ENCODE measurements at regions not wholly inside any gene's neighbourhood (a gene's known extent, or its start where the extent isn't known, plus 50 kb on each side); places are given as distances from the start of the nearest gene placed in this dataset.
"Not testable (repeated sequence)": the region's sequence is repeated elsewhere in the genome, so short reads cannot be mapped to it uniquely, and the experiment has no call there.

DNA sequence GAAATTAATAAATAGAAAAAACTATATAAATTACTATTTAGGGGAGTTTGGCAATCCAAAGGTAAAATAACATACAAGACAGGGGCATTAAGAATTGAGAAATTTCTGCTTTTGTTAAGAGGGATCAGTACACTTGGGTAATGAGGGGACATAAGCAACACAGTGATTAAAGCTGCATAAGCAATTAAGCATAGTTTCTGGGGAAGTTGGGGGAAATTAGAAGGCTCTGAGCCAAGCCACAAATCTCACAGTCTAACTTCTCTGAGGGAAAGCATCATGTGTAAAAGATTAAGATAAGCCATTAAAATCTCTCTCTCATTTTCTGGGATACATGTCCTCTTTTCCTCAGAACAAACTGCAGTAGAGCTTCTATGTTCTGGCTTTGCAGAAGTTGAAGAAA is 533.9 kb upstream of the LRFN5 start:
- no peak for DNase-seq (ENCODE audit: low read depth in 2 of 2)

DNA sequence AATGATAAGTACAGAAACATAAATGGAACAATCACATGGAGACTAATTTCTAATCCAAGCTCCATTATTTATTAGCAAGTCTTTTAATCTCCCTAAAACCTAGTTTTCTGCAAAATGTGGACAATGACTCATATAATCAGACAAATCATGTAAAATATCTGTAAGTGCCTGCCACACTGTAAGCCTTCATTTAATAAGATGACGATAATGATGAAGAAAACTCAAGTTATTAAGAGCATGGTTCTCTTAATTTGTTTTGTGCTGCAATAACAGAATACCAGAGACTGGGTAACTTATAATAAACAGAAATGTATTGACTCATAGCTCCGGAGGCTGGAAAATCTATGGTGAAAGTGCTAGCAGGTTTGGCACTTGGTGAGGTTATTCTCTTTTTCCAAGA is 535.3 kb upstream of the LRFN5 start:
- no peak for DNase-seq (ENCODE audit: low read depth in 2 of 2)

DNA sequence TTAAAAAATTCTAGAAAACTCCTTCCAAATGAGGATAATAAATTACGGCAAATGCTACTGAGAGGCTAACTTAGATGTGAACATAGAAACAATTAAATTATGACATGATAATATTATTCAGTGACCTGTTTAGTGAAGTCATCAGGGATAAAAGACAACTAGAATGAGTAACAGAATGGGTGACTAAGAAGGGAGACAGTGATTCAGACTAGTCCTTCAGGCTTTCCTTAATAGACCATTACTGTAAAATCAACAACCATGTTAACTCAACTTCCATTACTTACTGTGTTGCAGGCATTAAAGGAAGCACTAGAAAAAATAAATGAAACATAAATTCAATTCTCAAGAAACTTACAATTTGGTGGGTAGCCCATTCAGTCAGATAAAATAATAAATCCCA is 543.9 kb upstream of the LRFN5 start:
- no peak for DNase-seq (ENCODE audit: low read depth in 2 of 2)

DNA sequence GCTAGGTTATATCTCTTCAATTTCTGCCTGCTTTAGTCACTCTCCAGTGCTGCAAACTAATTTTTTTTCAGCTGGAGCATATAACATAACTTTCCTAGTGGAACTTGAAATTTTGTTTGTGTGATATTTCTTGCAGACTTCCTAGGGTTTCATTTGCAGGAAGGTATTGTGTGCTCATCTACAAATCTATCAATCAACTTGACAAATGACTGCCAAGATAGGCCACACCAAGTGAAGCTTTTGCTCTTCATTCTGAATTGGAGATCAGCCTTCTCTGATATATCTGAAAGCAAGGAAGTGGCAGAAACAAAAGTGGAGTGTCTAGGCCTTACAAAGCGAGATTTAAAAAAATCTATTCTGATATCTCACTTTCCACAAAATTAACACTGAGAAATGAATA is 551.1 kb upstream of the LRFN5 start:
- no peak for DNase-seq (ENCODE audit: low read depth in 2 of 2)

DNA sequence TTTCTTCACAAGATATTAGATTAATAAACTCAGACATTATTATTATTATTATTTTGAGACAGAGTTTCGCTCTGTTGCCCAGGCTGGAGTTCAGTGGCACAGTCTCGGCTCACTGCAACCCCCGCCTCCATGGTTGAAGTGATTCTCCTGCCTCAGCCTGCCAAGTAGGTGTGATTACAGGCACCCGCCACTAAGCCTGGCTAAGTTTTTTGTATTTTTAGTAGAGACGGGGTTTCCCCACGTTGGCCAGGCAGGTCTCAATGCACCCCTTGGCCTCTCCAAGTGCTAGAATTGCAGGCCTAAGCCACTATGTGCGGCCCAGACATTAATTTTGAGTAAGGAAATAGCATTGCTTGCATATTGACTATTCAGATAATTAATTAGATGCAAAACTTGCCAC is 554.9 kb upstream of the LRFN5 start:
- no peak for DNase-seq (ENCODE audit: low read depth in 2 of 2)

DNA sequence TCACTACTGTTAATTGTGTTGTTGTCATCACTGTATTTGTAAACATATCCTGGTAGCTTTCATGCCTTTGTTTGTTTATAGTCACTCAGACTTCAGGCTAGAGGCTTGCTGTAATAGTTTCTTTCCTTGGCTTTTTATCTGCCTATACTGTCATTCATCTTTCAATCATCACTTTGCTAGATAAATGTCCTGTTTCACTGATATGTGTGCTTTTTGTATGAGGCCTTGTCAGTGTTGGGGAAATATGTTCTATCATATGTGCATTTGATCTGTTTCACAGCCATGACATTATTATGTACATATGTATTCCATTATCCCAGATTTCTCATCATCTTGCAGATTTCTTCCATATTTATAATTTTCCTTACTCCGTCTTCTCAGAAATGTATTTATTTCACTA is 558.9 kb upstream of the LRFN5 start:
- no peak for DNase-seq (ENCODE audit: low read depth in 2 of 2)

DNA sequence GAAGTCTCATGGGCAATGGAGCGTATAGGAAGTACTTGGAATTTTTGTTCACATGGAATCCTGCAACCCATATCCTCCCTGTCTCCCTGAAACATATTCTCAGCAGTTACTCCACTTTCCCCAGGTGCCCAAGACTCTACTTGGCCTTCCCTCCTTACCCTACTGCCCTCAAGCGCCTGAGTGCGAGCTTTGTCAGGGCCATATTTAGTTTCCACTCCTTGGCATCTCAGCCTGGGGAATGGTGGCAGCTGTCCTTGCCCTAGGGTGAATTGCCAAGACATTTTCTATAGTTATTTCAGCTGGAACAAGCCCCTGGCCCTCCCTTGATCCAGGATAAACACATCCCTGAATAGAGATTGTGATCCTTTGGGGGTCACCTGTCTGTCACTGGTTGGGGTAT is 569.3 kb upstream of the LRFN5 start:
- no peak for DNase-seq (ENCODE audit: low read depth in 2 of 2)

DNA sequence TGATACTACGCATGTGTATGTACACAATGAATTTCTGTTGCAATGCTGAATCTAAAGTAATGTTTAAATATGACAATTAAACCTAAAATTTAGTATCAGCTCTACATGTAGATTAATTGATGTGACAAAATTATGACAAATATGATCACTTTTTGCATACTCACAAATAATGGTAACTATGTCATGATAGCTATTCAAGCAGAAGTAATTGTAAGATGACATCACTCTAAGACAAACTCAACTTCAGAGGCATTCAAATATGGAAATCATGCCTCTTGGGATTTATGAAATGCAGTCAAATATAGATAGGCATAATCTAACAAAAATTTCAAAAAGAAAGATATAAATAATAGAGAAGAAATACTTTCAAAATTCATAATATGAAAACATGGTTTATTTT is 571.7 kb upstream of the LRFN5 start:
- no peak for DNase-seq (ENCODE audit: low read depth in 2 of 2)

DNA sequence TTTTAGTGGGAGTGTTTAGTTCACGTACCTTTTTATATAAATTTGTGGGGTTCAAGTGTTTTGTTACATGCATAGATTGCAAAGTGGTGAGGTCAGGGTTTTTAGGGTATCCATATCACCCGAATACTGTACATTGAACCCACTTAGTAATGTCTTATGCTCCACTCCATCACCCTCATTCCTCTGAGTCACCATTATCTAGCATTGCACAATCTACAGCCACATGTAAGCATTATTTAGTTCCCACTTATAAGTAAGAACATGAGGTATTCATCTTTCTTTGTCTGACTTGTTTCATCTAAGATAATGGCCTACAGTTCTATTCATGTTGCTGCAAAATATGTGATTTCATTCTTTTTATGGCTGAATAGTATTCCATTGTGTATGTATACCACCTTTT is 583.7 kb upstream of the LRFN5 start:
- DNase-seq (ENCODE audit: low read depth in 2 of 2), result no peak

DNA sequence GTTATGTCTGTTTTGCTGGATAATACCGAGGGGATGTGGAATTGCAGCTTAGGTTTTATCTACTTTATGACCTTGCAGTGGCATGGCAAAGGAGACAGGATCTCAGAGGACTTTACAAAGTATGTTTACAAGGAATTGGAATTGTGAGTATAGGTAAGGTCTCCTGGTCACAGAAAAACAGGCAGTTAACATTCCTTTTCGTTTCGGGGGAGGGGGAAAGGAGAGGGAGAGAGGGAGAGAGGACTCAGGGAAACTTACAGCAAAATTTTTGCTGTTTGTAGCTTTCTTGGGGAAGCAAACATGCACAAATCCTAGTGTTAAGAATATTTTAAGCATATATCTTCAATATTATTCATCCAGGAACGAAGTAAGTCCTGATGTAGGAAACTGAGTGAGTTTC is 590.5 kb upstream of the LRFN5 start:
- DNase-seq (ENCODE audit: low read depth in 2 of 2), result no peak

DNA sequence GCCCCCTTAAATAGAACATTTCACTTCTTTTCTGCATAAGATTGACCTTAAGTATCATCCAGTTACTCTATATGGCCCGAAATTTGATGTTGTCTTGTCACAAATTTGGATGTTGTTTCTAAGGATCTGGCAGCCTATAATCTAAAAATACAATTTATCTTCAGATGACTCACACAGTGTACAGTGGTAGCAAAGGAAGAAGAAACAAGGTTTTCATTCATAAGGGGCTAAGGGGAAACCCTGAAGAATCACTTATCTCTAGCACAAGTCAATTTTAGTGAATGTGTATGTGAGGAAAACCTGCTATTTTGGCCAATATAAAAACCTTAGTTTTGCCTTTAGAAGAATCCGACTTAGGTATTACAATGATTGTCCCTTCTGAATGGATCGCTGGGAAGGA is 606.3 kb upstream of the LRFN5 start:
- no peak for DNase-seq (ENCODE audit: low read depth in 2 of 2)

DNA sequence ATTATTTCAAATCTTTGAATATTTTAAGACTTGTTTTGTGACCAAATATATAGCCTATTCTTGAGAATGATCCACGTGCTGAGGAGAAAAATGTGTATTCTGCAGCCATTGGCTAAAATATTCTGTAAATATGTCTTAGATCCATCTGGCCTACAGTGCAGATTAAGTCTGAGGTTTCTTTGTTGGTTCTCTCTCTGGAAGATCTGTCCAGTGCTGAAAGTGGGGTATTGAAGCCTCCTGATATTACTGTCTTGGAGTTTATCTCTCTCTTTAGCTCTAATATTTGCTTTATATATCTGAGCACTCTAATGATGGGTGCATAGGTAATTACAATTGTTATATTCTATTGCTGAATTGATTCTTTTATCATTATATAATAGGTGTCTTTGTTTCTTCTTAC is 617.4 kb upstream of the LRFN5 start:
- no peak for DNase-seq (ENCODE audit: low read depth in 2 of 2)

DNA sequence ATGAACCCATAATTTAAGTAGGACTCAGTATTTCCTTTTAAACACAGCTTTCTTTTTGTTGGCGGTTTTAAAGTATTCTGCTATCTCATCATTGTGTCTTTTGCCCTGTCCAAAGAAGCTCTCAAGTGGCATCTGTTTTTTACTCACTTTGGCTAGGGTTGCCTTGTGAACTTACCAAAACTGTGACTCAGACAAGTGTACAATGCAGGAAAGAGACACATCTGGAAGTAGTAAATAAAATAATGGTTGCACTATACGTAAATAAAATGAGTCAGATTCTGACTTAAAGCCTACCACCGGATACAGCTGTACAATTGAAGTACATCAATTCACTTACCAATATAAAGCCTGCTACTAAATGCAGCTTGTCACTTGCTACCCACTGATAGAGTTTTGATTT is 619.2 kb upstream of the LRFN5 start:
- DNase-seq (ENCODE audit: low read depth in 2 of 2), result no peak

DNA sequence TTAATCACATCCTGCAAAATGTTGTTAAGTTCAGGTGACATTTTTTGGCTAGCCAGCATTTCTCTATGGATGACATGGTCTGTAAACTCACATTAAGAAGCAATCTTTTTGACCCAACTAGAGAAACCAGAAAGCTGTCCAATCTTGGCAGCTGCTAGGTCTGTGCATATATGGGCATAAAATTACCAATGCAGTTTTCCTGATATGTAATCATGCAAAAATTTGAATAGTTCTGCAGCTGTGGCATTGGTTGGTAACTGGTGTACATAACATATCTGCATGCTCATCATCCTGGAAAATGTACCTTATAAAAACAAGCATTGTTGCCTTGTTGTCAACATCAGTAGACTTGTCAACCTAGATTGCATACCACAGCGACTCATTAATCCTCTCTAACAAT is 620.0 kb upstream of the LRFN5 start:
- no peak for DNase-seq (ENCODE audit: low read depth in 2 of 2)

DNA sequence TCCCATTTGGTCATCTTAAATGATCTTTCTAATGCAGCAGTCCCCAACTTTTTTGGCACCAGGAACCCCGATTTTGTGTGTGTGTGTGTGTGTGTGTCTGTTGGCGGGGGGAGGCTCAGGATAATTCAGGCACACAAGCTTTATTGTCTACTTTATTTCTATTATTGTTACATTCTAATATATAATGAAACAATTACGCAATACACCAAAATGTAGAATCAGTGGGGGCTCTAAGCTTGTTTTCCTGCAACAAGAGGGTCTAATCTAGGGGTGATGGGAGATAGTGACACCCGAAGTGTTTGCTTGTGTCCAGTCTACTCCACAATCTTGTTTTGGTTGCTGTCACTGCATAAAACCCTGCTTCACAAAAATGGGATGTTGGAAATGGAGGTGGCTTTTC is 621.1 kb upstream of the LRFN5 start:
- DNase-seq (ENCODE audit: low read depth in 2 of 2), result no peak

DNA sequence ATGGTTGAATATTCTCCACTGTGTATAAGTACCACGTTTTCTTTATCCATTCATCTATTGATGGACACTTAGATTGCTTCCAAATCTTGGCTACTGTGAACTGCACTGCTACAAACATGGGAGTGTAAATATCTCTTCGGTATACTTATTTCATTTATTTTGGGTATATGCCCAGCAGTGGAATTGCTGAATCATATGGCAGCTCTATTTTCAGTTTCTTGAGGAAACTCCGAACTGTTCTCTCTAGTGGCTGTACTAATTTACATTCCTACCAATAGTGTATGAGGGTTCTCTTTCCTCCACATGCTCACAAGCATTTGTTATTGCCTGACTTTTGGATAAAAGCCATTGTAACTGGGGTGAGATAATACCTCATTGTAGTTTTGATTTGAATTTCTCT is 623.1 kb upstream of the LRFN5 start:
- DNase-seq (ENCODE audit: low read depth in 2 of 2), result no peak

DNA sequence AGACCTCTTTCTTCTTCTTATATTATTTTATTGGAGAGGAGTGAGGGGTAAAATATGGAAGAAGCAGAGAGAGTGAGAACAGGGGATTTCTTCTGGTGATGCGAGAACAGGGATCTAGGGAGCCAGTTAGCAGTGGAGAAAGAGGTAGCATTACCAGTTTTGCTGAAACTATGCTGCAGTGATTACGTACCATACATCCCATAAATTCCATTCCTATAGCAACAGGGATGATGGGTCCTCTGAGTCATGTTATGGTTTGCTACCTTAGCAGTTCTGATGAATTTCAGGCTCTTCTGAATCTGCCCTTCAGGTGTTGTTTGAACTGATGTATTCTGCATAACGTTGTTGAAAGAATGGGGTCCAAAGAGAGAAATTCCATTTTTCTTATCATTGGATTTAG is 625.4 kb upstream of the LRFN5 start:
- no peak for DNase-seq (ENCODE audit: low read depth in 2 of 2)

DNA sequence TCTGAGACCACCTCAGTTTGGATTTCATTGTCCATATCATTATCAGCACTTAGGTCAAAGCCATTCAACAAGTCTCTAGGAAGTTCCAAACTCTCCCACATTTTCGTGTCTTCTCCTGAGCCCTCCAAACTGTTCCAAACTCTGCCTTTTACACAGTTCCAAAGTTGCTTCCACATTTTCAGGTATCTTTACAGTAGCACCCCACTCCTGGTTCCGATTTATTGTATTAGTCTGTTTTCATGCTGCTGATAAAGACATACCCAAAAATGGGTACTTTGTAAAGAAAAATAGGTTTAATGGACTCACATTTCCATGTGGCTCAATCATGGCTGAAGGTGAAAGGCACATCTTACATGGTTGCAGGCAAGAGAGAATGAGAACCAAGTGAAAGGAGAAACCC is 646.4 kb upstream of the LRFN5 start:
- not testable (repeated sequence) for DNase-seq (ENCODE audit: low read depth in 2 of 2)

DNA sequence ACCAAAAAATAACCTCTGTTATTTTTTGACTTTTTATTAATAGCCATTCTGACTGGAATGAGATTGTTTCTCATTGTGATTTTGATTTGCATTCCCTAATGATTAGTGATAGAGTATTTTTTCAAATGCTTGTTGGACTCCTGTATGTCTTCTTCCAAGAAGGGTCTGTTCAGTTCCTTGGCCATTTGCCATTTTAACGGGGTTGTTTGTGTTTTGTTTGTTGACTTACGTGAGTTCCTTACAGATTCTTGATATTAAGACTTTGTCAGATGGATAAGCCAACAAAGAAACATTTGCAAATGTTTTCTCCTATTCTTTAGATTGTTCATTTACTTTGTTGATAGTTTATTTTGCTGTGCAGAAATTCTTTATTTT is 651.6 kb upstream of the LRFN5 start:
- no peak for DNase-seq (ENCODE audit: low read depth in 2 of 2)

DNA sequence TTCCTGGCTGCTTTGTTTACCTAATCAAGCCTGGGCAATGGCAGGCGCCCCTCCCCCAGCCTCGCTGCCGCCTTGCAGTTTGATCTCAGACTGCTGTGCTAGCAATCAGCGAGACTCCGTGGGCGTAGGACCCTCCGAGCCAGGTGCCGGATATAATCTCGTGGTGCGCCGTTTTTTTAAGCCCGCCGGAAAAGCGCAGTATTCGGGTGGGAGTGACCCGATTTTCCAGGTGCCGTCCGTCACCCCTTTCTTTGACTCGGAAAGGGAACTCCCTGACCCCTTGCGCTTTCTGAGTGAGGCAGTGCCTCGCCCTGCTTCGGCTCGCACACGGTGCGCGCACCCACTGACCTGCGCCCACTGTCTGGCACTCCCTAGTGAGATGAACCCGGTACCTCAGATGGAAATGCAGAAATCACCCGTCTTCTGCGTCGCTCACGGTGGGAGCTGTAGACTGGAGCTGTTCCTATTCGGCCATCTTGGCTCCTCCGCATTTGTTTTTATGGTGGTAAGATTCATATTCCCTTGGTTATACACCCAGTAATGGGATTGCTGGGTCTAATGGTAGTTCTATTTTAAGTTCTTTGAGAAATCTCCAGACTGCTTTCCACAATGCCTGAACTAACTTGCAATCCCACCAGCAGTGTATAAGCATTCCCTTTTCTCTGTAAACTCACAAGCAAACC is 652.1 kb upstream of the LRFN5 start:
- not testable (repeated sequence) for DNase-seq (ENCODE audit: low read depth in 2 of 2)

DNA sequence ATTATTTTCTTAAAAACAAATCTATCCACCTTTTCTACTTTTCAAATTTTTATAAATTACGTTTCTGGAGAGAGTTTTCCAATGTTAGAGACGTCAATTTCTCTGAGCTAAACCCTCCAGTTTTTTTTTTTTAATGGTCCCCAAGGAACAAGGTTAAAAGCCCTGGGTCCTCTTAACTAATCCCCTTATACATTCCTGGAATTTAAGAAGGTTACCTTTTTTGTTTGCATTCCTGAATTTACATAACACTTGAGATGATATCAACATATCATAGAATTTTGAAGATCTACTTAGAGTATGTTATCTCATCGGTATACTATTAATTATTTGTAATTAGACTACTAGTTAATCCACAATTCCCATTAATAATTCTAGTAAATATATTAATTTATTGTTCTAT is 662.2 kb upstream of the LRFN5 start:
- DNase-seq (ENCODE audit: low read depth in 2 of 2), result no peak

DNA sequence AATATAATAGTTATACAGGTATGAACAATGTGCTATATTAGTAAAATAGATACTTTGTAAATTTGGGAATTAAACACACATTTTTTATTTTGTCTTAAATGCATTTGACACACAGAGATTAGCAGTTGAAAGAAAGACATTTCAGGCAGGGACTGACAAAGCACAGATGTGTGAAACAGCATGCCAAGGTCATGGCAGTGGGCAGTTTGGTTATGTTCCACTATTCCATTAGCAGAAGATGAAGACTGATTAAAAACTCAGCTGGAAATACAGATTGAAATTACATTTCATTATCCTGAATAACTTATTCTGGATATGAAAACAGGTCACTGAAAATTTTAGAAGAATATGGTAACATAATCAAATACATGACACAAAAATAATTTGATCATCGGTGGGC is 669.8 kb upstream of the LRFN5 start:
- no peak for DNase-seq (ENCODE audit: low read depth in 2 of 2)

DNA sequence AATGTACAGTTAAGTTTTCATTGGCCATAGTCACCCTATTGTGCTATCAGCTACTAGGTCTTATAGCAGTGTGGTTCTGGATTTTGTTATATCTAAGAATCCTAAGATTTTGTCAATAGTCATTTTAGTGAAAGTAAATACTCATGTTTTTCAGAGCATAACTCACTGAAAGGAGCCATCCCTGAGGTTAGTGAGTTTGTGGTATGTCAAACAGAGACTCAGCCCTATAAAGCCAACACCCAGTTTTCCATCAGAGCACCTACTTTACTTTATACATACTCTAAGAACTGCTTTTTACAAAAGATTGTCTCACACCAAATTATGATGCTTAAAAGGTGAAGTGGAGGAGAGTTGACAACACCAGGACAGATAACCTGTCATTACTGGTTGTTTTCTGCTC is 686.3 kb upstream of the LRFN5 start:
- DNase-seq (ENCODE audit: low read depth in 2 of 2), result no peak

DNA sequence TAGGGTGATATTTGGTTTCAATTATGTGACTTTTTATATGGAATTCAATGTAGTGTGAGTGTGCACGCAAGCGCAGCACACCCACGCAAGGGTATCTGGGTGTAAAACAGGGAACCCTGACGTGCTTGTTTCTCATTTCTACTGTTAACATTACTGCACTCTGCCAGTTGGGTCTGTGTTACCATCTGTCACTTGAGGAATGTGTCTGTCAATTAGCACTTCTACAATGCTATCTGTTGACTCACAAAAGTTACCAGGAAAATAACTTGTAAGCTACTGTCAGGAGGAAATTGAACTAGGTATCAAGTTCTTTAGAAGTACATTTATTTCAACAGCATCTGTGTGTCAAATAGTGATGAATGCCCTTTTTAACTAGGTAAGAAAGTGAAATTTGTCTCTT is 695.5 kb upstream of the LRFN5 start:
- DNase-seq (ENCODE audit: low read depth in 2 of 2), result no peak

DNA sequence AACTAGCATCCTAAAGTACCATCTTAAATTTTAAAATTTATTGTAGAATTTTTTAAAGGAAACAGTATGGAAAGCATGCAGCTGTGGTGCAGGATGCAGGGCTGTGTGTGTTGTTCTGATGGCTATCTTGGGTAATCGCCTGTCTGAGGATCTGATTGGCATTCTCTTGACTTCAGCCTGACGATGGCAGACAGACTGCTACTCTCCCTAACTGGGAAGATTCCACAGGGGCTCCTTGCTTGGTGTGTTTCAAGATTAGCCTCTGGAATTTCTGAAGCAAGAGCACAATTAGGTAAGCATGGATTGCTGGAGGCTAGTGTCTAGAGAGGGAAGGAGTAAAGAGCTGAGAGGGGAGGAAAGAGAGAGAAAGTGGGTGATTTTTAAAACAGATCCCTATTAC is 696.8 kb upstream of the LRFN5 start:
- no peak for DNase-seq (ENCODE audit: low read depth in 2 of 2)
